Neural cell (in vitro differentiated cells): ENCODE measurements at regions not wholly inside any gene's neighbourhood (a gene's known extent, or its start where the extent isn't known, plus 50 kb on each side); places are given as distances from the start of the nearest gene placed in this dataset.

ENCODE experiments used
- H2AFZ ChIP-seq: fragments of 200-600, 300-800 bp; sonication (generic), shearing (Covaris generic); 2 replicates; pipeline ENCODE4 v1.6.0; 2014; ENCODE audit warnings: low read depth, mild to moderate bottlenecking, antibody characterized with exemption, low read length, moderate library complexity
- H3F3A ChIP-seq: fragments of 200-600 bp; shearing (Covaris generic); 2 replicates; pipeline ENCODE4 v1.6.1; 2016; ENCODE audit warnings: mild to moderate bottlenecking, moderate library complexity, mixed read lengths, antibody characterized with exemption, low read length; ENCODE audit not compliant: insufficient read depth, poor library complexity, severe bottlenecking
- H3K27ac ChIP-seq: fragments of 200-600, 300-800 bp; sonication (generic), shearing (Covaris generic); 2 replicates; pipeline ENCODE4 v1.5.1; 2014; ENCODE audit warnings: mild to moderate bottlenecking, low read length, moderate library complexity
- H3K27me3 ChIP-seq: fragments of 300-800, 200-600 bp; sonication (generic), shearing (Covaris generic); 2 replicates; pipeline ENCODE4 v1.6.0; 2014; ENCODE audit warnings: mild to moderate bottlenecking, low read depth, low read length, moderate library complexity; ENCODE audit not compliant: insufficient read depth
- H3K36me3 ChIP-seq: fragments of 300-800, 200-600 bp; sonication (generic), shearing (Covaris generic); 2 replicates; pipeline ENCODE4 v1.5.1; 2014; ENCODE audit warnings: mild to moderate bottlenecking, antibody characterized with exemption, low read length, moderate library complexity; ENCODE audit not compliant: insufficient read depth
- H3K4me2 ChIP-seq: fragments of 300-800, 200-600 bp; sonication (generic), shearing (Covaris generic); 2 replicates; pipeline ENCODE4 v1.6.0; 2014; ENCODE audit warnings: mild to moderate bottlenecking, low read length
- H3K4me3 ChIP-seq: fragments of 300-800, 200-600 bp; sonication (generic), shearing (Covaris generic); 2 replicates; pipeline ENCODE4 v1.5.1; 2014; ENCODE audit warnings: mild to moderate bottlenecking, low read length, moderate library complexity
- H3K79me2 ChIP-seq: fragments of 200-600 bp; shearing (Covaris generic); replicated peaks from 2 replicates; pipeline ENCODE4 v1.6.0; 2014; ENCODE audit warnings: mild to moderate bottlenecking, low read length, moderate library complexity; ENCODE audit not compliant: insufficient read depth
- H3K9ac ChIP-seq: fragments of 300-800, 200-600 bp; sonication (generic), shearing (Covaris generic); 2 replicates; pipeline ENCODE4 v1.6.1; 2016; ENCODE audit warnings: mild to moderate bottlenecking, low read length, mixed read lengths
- H3K9me2 ChIP-seq: fragments of 200-600 bp; shearing (Covaris generic); 2 replicates; pipeline ENCODE4 v1.6.1; 2016; ENCODE audit warnings: mild to moderate bottlenecking, low read length, mixed read lengths; ENCODE audit not compliant: insufficient read depth
- H3K9me3 ChIP-seq: fragments of 200-600, 300-800 bp; sonication (generic), shearing (Covaris generic); 2 replicates; pipeline ENCODE4 v1.6.1; 2016; ENCODE audit warnings: mild to moderate bottlenecking, mixed run types, low read length, moderate library complexity, mixed read lengths
- H4K20me1 ChIP-seq: fragments of 200-600 bp; shearing (Covaris generic); 2 replicates; pipeline ENCODE4 v1.6.1; 2016; ENCODE audit warnings: mild to moderate bottlenecking, mixed run types; ENCODE audit not compliant: insufficient read depth
- EP300 ChIP-seq: fragments of 450-650 bp; conservative IDR thresholded peaks from 2 replicates; pipeline ENCODE4 v1.6.1; 2014; ENCODE audit warnings: antibody characterized with exemption, mild to moderate bottlenecking, moderate library complexity; ENCODE audit not compliant: poor library complexity, severe bottlenecking
- EZH2 ChIP-seq: fragments of 200-600, 300-800 bp; shearing (Covaris generic), sonication (generic); IDR thresholded peaks from 2 replicates; pipeline ENCODE4 v1.6.1; 2014; ENCODE audit warnings: antibody characterized with exemption, low read length, borderline replicate concordance, mild to moderate bottlenecking; ENCODE audit not compliant: insufficient read depth, poor library complexity, severe bottlenecking
- MXI1 ChIP-seq: fragments of 450-650 bp; conservative IDR thresholded peaks from 2 replicates; pipeline ENCODE4 v1.6.1; 2014; ENCODE audit warnings: antibody characterized with exemption, mild to moderate bottlenecking; ENCODE audit not compliant: poor library complexity, severe bottlenecking
- POLR2AphosphoS5 ChIP-seq: IDR thresholded peaks from 2 replicates; pipeline ENCODE4 v1.6.1; 2012
- RAD21 ChIP-seq: fragments of 450-650 bp; conservative IDR thresholded peaks from 2 replicates; pipeline ENCODE4 v1.6.1; 2014; ENCODE audit warnings: antibody characterized with exemption, mild to moderate bottlenecking, moderate library complexity
- SMC3 ChIP-seq: fragments of 450-650 bp; conservative IDR thresholded peaks from 2 replicates; pipeline ENCODE4 v1.6.1; 2014; ENCODE audit warnings: antibody characterized with exemption, mild to moderate bottlenecking, moderate library complexity; ENCODE audit not compliant: poor library complexity
- TAF1 ChIP-seq: IDR thresholded peaks from 2 replicates; pipeline ENCODE4 v1.6.1; 2012; ENCODE audit warnings: low read depth
- TF ChIP-seq, protein P1 (sequence below): fragments of 450-650 bp; IDR thresholded peaks from 2 replicates; pipeline ENCODE4 v1.5.1; 2014; ENCODE audit warnings: antibody characterized with exemption, mild to moderate bottlenecking, moderate library complexity; ENCODE audit not compliant: poor library complexity, severe bottlenecking
- TF ChIP-seq, protein P2 (sequence below): IDR thresholded peaks from 2 replicates; pipeline ENCODE4 v1.6.1; 2012; ENCODE audit warnings: borderline replicate concordance

GRCh38 chr13:80227645-80228044 lies 113.3 kb downstream of the SPRY2 start:
- H3K79me2 ChIP-seq, result no peaks in the 10 kb centered on the region
- no peaks in the 10 kb centered on the region for H3F3A ChIP-seq
- no peak overlapping the region for H2AFZ ChIP-seq
- H4K20me1 ChIP-seq, result no peaks in the 10 kb centered on the region
- no peak overlapping the region for H3K9ac ChIP-seq
- no peaks in the 10 kb centered on the region for H3K27me3 ChIP-seq
- TF ChIP-seq EP300 (no peak), POLR2AphosphoS5 (no peak), MXI1 (no peak), SMC3 (no peak), TAF1 (no peak), RAD21 (no peak), EZH2 (no peak)
- TF ChIP-seq, protein P1, sequence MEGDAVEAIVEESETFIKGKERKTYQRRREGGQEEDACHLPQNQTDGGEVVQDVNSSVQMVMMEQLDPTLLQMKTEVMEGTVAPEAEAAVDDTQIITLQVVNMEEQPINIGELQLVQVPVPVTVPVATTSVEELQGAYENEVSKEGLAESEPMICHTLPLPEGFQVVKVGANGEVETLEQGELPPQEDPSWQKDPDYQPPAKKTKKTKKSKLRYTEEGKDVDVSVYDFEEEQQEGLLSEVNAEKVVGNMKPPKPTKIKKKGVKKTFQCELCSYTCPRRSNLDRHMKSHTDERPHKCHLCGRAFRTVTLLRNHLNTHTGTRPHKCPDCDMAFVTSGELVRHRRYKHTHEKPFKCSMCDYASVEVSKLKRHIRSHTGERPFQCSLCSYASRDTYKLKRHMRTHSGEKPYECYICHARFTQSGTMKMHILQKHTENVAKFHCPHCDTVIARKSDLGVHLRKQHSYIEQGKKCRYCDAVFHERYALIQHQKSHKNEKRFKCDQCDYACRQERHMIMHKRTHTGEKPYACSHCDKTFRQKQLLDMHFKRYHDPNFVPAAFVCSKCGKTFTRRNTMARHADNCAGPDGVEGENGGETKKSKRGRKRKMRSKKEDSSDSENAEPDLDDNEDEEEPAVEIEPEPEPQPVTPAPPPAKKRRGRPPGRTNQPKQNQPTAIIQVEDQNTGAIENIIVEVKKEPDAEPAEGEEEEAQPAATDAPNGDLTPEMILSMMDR, result no peak
- TF ChIP-seq, protein P2, sequence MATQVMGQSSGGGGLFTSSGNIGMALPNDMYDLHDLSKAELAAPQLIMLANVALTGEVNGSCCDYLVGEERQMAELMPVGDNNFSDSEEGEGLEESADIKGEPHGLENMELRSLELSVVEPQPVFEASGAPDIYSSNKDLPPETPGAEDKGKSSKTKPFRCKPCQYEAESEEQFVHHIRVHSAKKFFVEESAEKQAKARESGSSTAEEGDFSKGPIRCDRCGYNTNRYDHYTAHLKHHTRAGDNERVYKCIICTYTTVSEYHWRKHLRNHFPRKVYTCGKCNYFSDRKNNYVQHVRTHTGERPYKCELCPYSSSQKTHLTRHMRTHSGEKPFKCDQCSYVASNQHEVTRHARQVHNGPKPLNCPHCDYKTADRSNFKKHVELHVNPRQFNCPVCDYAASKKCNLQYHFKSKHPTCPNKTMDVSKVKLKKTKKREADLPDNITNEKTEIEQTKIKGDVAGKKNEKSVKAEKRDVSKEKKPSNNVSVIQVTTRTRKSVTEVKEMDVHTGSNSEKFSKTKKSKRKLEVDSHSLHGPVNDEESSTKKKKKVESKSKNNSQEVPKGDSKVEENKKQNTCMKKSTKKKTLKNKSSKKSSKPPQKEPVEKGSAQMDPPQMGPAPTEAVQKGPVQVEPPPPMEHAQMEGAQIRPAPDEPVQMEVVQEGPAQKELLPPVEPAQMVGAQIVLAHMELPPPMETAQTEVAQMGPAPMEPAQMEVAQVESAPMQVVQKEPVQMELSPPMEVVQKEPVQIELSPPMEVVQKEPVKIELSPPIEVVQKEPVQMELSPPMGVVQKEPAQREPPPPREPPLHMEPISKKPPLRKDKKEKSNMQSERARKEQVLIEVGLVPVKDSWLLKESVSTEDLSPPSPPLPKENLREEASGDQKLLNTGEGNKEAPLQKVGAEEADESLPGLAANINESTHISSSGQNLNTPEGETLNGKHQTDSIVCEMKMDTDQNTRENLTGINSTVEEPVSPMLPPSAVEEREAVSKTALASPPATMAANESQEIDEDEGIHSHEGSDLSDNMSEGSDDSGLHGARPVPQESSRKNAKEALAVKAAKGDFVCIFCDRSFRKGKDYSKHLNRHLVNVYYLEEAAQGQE, result no peak
- no peak overlapping the region for H3K27ac ChIP-seq
- H3K36me3 ChIP-seq, result no peaks in the 10 kb centered on the region
- H3K4me2 ChIP-seq, result no peak overlapping the region
- no peaks in the 10 kb centered on the region for H3K9me3 ChIP-seq
- no peaks in the 10 kb centered on the region for H3K9me2 ChIP-seq
- no peak overlapping the region for H3K4me3 ChIP-seq

GRCh38 chr13:80226645-80227044 lies 114.3 kb downstream of the SPRY2 start:
- Histone ChIP-seq H4K20me1 (no peaks in the 10 kb centered on the region), H3K4me3 (no peak overlapping the region), H3F3A (no peaks in the 10 kb centered on the region), H2AFZ (no peak overlapping the region), H3K4me2 (no peak overlapping the region), H3K36me3 (no peaks in the 10 kb centered on the region), H3K9ac (no peak overlapping the region), H3K27me3 (no peaks in the 10 kb centered on the region), H3K9me2 (no peaks in the 10 kb centered on the region), H3K9me3 (no peaks in the 10 kb centered on the region), H3K27ac (no peak overlapping the region), H3K79me2 (no peaks in the 10 kb centered on the region)
- TF ChIP-seq MXI1 (no peak), RAD21 (no peak), POLR2AphosphoS5 (no peak), TAF1 (no peak), EZH2 (no peak), SMC3 (no peak), EP300 (no peak)
- TF ChIP-seq, protein P2, result no peak
- TF ChIP-seq, protein P1, result no peak
